NCI-H524 (cell line): ENCODE measurements at regions not wholly inside any gene's neighbourhood (a gene's known extent, or its start where the extent isn't known, plus 50 kb on each side); places are given as distances from the start of the nearest gene placed in this dataset.
"Not testable (repeated sequence)": the region's sequence is repeated elsewhere in the genome, so short reads cannot be mapped to it uniquely, and the experiment has no call there.

ENCODE experiments used
- DNase-seq, 2 experiments: peaks; one replicate each; lab custom pipeline; 2025; lab: John Stamatoyannopoulos, UW

DNA sequence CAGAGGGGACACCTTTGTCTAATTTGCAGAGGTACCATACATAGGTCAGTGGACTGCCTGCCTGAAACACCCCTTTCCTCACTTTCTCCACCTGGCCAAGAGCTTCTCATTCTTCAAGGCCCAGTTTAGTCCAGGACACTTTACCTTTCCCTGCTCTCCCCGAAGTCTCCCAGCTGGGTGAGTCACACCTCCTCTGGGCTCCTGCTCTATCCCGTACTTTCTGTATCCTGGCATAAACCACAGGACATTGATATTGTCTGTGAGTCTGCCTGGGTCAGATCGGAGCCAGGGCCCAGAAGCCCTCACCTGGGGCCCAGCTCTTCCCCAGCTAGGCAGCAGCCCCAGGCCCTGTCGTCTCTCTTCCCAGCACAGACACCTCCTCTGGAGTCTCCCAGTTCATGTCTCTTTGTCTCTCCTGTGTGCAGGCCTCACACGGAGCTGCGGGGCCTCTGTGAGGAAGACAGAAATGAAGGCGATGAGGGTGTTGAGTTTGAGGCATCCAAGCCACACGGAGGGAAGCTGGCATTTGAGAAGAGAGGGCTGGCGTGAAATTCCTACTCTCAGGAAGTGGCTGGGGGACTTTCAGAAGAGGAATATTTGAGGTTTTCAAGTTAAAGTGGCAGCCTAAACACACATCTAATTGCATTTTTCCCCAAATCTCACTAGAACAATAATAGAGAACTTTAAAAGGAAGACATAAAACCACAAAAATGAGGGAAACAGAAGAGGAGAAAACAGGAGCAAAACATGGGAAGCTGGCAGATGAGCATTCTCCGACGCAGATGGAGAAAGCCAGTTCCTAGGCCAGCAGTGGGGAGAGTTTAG lies 79.6 kb upstream of the LAPTM4A start:
- no peak for DNase-seq

- no peak for DNase-seq
These were observed 78.7 kb upstream of the LAPTM4A start for GRCh38 chr2:20130160-20130560.

GRCh38 chr2:20129331-20130159 lies 78.1 kb upstream of the LAPTM4A start:
- DNase-seq = no peak

DNA sequence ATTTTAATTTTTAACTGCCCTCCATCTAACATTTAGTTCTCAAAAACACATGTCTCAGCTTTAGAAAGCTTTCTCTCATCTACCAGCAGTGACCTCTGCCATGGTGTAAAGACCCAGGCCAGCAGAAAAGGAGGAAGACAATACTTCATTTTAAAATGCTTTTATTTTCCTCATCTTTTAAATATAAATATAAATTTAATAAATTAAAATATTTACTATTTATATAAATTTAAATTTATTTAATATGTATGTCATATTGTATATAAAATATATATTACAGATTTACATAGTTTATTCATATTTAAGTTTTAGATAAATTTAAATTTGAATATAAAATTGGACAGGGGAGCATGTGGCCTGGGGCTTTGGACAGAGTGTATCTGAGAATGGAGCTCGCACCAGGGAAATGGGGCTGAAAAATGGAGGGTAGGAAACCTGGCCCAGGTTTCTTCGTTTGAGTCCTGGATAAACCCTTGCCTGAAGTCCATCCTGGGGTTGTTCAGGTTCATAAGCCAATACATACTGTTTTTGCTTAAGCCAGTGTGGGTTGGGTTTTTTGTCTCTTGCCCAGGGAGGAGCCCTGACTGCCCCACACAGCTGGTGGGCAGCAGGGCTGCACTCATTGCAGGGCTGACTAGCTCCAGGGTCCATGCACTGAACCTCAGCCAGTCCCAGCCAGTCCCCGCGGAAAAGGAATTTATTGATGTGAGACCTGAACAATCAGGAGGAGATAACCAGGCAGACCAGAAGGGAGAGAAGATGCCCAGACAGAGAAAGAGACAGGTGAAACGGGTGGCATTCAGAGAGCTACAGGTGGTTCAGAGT lies 77.3 kb upstream of the LAPTM4A start:
- DNase-seq = no peak

GRCh38 chr2:20126469-20126868 lies 75.0 kb upstream of the LAPTM4A start:
- DNase-seq = no peak

DNA sequence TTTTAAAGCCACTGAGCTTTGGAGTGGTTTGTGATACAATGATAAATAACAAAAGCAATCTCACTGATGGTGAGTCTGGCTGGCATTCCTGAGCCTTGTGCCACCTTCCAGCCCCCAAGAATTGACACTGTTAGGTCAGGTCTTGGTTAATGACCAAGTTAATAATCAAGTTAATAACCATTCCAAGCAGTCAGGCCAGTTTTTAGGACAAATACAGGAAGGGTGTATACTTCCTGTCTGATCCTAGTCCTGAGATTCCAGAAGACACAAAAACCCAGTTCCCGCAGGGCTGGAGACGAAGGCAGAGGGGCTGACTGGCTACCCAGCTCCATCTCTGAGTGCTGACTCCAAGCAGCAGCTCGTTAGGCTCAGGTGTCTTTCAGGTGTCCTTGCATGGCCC lies 74.6 kb upstream of the LAPTM4A start:
- no peak for DNase-seq

DNA sequence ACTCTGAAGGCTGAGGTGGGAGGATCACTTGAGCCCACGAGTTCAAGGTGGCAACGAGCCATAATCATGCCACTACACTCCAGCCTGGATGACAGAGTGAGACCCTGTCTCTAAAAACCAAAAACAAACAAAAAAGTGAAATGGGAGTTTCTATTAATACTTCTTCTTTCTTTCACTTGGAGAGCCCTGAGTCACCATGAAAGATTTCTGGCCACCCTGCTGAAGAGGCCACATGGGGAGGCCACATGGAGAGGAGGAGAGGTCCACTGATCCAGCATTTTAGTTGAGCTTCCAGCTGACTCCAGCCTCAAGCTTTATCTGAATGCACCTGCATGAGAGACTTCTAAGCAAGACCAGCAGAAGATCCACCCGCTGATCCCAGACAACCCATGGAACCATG lies 74.2 kb upstream of the LAPTM4A start:
- no peak for DNase-seq

DNA sequence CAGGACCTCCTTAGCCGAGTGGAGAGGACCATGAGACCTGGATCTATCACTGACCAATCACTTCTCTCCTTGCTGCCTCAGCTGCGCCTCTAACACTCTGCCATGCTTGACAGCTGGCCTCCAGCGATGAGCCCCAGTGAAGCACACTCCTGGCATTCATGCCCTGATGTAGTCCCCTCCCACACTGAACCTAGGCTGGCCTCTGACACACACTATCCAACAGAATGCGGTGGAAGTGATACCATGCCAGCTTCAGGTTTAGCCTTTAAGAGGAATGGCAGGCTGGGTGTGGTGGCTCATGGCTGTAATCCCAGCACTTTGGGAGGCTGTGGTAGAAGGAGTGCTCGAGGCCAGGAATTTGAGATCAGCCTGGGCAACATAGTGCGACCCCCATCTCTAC lies 73.7 kb upstream of the LAPTM4A start:
- DNase-seq = peak in 1 of 2 experiments; percentile 9

- DNase-seq = no peak
These were observed 72.6 kb upstream of the LAPTM4A start for GRCh38 chr2:20123871-20124594.

GRCh38 chr2:20122864-20123263 lies 71.4 kb upstream of the LAPTM4A start:
- no peak for DNase-seq

- no peak for DNase-seq
These were observed 69.4 kb upstream of the LAPTM4A start for GRCh38 chr2:20120569-20121416.

GRCh38 chr2:20118051-20118450 lies 66.6 kb upstream of the LAPTM4A start:
- no peak for DNase-seq

- no peak for DNase-seq
These were observed 64.5 kb upstream of the LAPTM4A start for GRCh38 chr2:20115902-20116301.

- no peak for DNase-seq
These were observed 63.9 kb upstream of the LAPTM4A start for GRCh38 chr2:20115374-20115773.

GRCh38 chr2:20113986-20114938 lies 62.8 kb upstream of the LAPTM4A start:
- no peak for DNase-seq

DNA sequence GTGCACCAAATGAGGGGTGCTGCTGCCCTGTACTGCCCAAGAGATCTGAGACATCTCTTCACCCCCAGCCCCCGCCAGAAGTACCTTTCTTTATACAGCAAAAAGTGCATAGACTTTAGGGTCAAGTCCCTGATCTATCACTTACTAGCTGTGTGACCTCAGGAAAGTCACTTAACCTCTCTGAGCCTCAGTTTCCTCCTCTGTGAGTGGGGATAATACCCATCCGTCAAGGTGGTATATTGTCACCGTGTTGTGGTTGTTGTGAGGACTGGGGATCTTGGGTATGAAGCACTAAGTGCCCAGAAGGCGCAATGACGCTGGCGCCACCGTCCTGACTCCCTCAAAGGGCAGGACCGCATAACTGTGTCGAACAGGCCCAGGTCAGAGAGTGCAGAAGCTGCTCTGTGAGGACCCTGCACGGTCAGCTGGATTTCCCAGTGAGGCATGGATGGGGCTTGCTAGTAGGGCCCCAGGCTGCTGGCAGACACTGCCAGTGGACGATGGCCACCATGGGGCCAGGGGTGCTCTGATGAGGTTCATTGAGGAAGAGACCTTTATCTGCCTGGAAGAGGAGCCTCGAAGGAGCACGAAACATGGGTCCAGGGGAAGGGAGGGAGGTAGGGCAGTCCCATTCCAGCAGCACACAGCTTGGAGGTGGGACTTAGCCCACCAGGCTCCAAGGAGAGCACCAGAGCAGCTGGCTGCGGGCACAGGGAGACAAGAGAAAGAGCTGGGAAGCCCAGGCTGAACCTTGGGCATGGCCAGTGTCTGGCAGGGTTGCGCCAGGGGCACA lies 61.8 kb upstream of the LAPTM4A start:
- no peak for DNase-seq

DNA sequence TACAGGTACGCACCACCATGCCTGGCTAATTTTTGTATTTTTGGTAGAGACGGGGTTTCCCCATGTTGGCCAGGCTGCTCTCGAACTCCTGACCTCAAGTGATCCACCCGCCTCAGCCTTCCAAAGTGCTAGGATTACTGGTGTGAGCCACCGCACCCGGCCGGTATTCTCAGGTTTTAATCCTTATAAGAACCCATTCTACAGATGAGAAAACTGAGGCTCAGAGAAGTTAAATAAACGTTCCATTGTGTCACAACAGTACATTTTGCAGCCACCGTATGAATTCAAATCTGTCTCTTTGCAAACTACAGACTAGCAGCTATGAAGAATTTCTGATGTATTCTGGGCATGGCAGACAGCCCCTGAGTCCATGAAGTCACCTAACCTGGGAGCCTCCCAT lies 60.9 kb upstream of the LAPTM4A start:
- not testable (repeated sequence) for DNase-seq

GRCh38 chr2:20111311-20112131 lies 60.1 kb upstream of the LAPTM4A start:
- DNase-seq = no peak
